ENCODE measurements at regions not wholly inside any gene's neighbourhood (a gene's known extent, or its start where the extent isn't known, plus 50 kb on each side); places are given as distances from the start of the nearest gene placed in this dataset.
A peak's percentile ranks its signal among the peaks of the same experiment; 100 is the strongest.

DNA sequence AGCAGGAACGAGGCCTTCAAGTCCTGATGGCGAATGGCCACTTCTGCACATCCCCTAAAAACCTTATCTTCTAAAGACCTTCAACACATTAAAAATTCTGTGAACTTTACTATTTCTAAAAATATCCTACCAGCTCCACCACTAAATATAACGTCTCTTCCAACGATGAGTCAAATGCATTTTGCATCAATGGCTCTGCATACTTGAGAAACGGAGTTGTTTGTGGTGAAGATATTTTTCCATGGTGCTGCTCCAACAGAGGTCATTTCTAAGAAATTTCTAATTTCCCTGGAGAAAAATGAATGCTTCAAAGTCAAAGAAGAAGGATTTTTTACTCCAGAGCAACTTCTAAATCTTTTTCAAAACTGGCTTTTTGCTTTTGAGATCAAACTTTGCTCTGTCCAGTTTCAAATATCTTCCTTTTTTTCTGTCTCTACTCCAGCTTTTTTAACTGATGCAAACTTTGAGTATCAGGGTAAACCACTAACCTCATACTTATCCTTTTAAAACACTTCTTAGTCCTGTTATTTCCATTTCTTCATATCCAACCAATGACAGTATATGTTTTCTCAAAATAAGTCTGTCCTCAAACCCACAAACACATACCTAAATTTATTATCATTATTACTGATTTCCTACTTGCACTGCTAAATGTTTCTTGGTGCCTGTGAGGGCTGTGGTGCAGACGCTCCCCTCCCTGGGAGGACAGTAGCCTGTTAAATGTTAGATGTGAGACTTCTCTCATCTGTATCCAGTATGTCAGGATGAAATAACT, 258.1 kb downstream of the KLF6 start:
- Histone ChIP-seq H3K4me1 (peaks cover 0 to 17% (median 5%) of the 10 kb centered on the region in 4 donors), H3K9me3 (no peaks in the 10 kb centered on the region), H3K4me3 (no peak overlapping the region), H3K27me3 (no peaks in the 10 kb centered on the region), H3K27ac (peak overlapping the region in 4 of 5 donors; percentile 52 to 73 (median 70)), H3K36me3 (no peaks in the 10 kb centered on the region)
- 69 to 84% (median 79%) methylated on average over 6 of the region's 6 CpGs for WGBS, 5 donors
- intact Hi-C loops (cut with DNase I; ENCODE audit: low total_unique reads): no loop called here
- peak in 1 of 2 donors; percentile 74 for DNase-seq
- peak in 2 of 3 donors; percentile 18 to 22 for TF ChIP-seq POLR2AphosphoS5 (IDR thresholded peaks at IDR 0.05)
- TF ChIP-seq POLR2A (IDR thresholded peaks at IDR 0.05): no peak
- no peak for TF ChIP-seq CTCF (IDR thresholded peaks at IDR 0.05)

DNA sequence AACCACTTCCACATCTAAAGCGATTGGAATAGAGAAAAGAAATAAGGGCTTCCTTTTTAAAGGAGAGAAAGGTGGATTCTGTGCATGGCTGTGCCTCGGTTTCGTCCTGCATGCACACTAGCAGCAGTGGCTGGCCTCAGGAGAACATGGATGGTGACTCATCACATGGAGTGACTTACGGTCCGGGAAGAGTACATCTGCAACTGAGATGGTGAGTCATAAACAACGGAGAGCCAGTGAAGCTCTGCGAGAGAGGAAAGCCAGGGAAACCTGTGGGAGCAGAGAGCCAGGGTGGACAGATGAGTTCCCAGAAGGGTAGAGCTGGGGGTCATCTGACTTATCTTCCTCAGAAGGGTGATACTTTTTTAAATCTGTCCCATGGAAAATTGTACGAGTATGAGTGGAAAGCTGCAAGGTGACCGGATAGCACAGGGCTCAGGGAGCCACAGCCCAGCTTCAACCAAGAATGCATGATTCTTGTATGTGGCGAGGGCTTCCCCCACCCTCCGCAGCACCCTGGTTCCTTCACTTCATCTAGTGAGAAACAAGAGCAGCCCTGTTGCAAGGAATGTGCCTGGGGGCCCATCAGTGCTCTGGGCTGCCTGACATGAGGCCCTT, 259.1 kb downstream of the KLF6 start:
- H3K27me3 ChIP-seq: no peaks in the 10 kb centered on the region
- peak overlapping the region in 4 of 5 donors; percentile 15 to 72 (median 47) for H3K27ac ChIP-seq
- H3K4me1 ChIP-seq: peaks cover 0 to 17% (median 5%) of the 10 kb centered on the region in 4 donors
- no peaks in the 10 kb centered on the region for H3K36me3 ChIP-seq
- H3K9me3 ChIP-seq: no peaks in the 10 kb centered on the region
- intact Hi-C loops (cut with DNase I; ENCODE audit: low total_unique reads): no loop called here
- 67 to 81% (median 76%) methylated on average over 11 of the region's 11 CpGs for WGBS, 5 donors
- DNase-seq: no peak
- no peak overlapping the region for H3K4me3 ChIP-seq
- no peak for TF ChIP-seq POLR2A (IDR thresholded peaks at IDR 0.05)
- peak in 1 of 3 donors; percentile 85 for TF ChIP-seq POLR2AphosphoS5 (IDR thresholded peaks at IDR 0.05)
- TF ChIP-seq EP300 (IDR thresholded peaks at IDR 0.05): no peak
- no peak for TF ChIP-seq CTCF (IDR thresholded peaks at IDR 0.05)

DNA sequence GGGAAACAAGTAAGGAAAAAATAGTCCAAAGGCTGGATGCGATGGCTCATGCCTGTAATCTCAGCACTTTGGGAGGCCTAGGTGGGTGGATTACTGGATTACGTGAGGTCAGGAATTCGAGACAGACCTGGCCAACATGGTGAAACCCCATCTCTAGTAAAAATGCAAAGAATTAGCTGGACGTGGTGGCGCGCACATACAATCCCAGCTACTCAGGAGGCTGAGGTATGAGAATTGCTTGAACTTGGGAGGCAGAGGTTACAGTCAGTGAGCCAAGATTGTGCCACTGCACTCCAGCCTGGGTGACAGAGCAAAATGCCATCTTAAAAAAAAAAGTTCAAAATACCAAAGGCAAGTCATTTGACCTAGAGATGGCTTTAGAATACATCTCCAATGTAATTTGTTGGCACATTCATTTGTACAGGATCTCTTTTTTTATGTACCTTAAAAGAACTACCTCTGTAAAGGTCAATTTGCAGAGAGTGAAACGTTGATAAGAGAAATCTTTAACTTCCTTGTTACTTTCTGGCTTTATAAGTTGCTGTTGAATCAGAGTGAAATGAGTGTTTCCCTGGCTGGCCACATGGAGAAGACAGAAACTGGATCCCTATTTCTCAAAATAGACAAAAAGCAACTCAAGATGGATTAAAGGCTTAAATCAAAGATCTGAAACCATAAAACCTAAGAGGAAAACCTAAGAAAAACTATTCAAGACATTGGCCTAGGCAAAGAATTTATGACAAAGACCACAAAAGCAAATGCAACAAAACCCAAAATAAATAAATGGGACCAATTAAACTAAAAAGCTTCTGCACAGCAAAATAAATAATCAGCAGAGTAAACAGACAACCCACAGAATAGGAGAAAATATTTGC, 260.7 kb downstream of the KLF6 start:
- DNase-seq: peak in 1 of 2 donors; percentile 42
- H3K9me3 ChIP-seq: no peaks in the 10 kb centered on the region
- intact Hi-C loops (cut with DNase I; ENCODE audit: low total_unique reads): no loop called here
- TF ChIP-seq POLR2AphosphoS5 (IDR thresholded peaks at IDR 0.05) (peak in 1 of 3 donors; percentile 6), POLR2A (IDR thresholded peaks at IDR 0.05) (no peak), EP300 (IDR thresholded peaks at IDR 0.05) (no peak), CTCF (IDR thresholded peaks at IDR 0.05) (no peak)
- H3K36me3 ChIP-seq: no peaks in the 10 kb centered on the region
- H3K27me3 ChIP-seq: no peaks in the 10 kb centered on the region
- H3K27ac ChIP-seq: no peak overlapping the region
- H3K4me3 ChIP-seq: no peak overlapping the region
- WGBS, 5 donors: 78 to 85% (median 81%) methylated on average over 7 of the region's 7 CpGs
- H3K4me1 ChIP-seq: peaks cover 0 to 17% (median 5%) of the 10 kb centered on the region in 4 donors

Measured in stomach (tissue), 8 donors.